K562 (cell line): ENCODE measurements at regions not wholly inside any gene's neighbourhood (a gene's known extent, or its start where the extent isn't known, plus 50 kb on each side); places are given as distances from the start of the nearest gene placed in this dataset.

Experiments used
- ATAC-seq: fragments of 200-7000 bp; cut with Tn5 transposase; 3 replicates; pipeline ENCODE4 v1.9.1; 2020; ENCODE audit warnings: moderate library complexity
- BruUV-seq: library from RNA; stranded (reverse); fragments of 400-500 nt; replicated peaks from 2 replicates; lab custom pipeline; 2021; lab: Mats Ljungman, UMichigan
- CTCF ChIA-PET: fragments of 300-600 bp; formaldehyde crosslinking; extraction: SDS; loops from one replicate; lab custom pipeline; 2021; ENCODE audit warnings: low intra/inter-chr PET ratio; lab: Yijun Ruan, JAX
- POLR2A ChIA-PET: fragments of 300-600, 350-650 bp; sonication (Branson Sonifier 250); formaldehyde crosslinking; extraction: SDS; loops from one replicate; lab custom pipeline; 2021; ENCODE audit warnings: antibody characterized with exemption, inconsistent platforms; lab: Yijun Ruan, JAX
- DNase-seq, 4 experiments: peaks; one replicate each; pipeline versions ENCODE4 v3.0.0 to v3.0.0-alpha.2; 2011 to 2018; ENCODE audit warnings: low spot score in 3 of 4, mixed read lengths in 3 of 4; ENCODE audit errors: extremely low read depth in 1 of 4
- FAIRE-seq: peaks from 2 replicates; lab custom pipeline; 2011; peaks lifted over from hg19 to GRCh38; lab: Jason Lieb, UNC
- H2AFZ ChIP-seq: 2 replicates; pipeline ENCODE4 v1.6.0; 2011; ENCODE audit warnings: low read depth, low read length, control low read depth, inconsistent platforms
- H3K27ac ChIP-seq: fragments of 200-600 bp; 3 replicates; pipeline ENCODE4 v1.8.0; 2011; ENCODE audit warnings: low read depth, mild to moderate bottlenecking, control low read depth, inconsistent platforms, low read length, moderate library complexity, mixed read lengths; ENCODE audit errors: extremely low read depth
- H3K27me3 ChIP-seq, 2 experiments: fragments of 300-600 bp in 1 of 2; 2 replicates in 1 of 2; 3 replicates in 1 of 2; pipeline versions ENCODE4 v1.6.0 to v1.8.0; 2011; ENCODE audit warnings: inconsistent platforms in 2 of 2, low read length in 2 of 2, mild to moderate bottlenecking in 1 of 2, mixed read lengths in 1 of 2, moderate library complexity in 1 of 2; ENCODE audit not compliant: control insufficient read depth in 2 of 2, insufficient read depth in 2 of 2
- H3K36me3 ChIP-seq: fragments of 300-600 bp; 3 replicates; pipeline ENCODE4 v1.8.0; 2011; ENCODE audit warnings: mild to moderate bottlenecking, low read length, inconsistent platforms; ENCODE audit not compliant: control insufficient read depth, insufficient read depth
- H3K4me1 ChIP-seq, 2 experiments: fragments of 200-600 bp in 1 of 2; replicated peaks in 1 of 2; 2 replicates in 1 of 2; 3 replicates in 1 of 2; pipeline versions ENCODE4 v1.5.1 to v1.8.0; 2011; ENCODE audit warnings: inconsistent platforms in 2 of 2, low read length in 2 of 2, mild to moderate bottlenecking in 1 of 2, mixed read lengths in 1 of 2, moderate library complexity in 1 of 2; ENCODE audit not compliant: control insufficient read depth in 2 of 2, insufficient read depth in 2 of 2
- H3K4me2 ChIP-seq: 2 replicates; pipeline ENCODE4 v1.6.1; 2011; ENCODE audit warnings: low read length, control low read depth, inconsistent platforms, mixed read lengths; ENCODE audit not compliant: insufficient read depth
- H3K4me3 ChIP-seq: fragments of 200-600 bp; sonication (generic), shearing (Covaris generic); 2 replicates; pipeline ENCODE4 v1.5.1; 2016; ENCODE audit warnings: control low read depth, inconsistent platforms
- H3K79me2 ChIP-seq: fragments of 200-600 bp; 3 replicates; pipeline ENCODE4 v1.8.0; 2011; ENCODE audit warnings: low read length, inconsistent platforms; ENCODE audit not compliant: control insufficient read depth, insufficient read depth
- H3K9ac ChIP-seq, 2 experiments: 2 replicates each; pipeline versions ENCODE4 v1.6.0 to v1.6.1; 2011; ENCODE audit warnings: low read depth in 2 of 2, low read length in 2 of 2, control low read depth in 1 of 2, inconsistent platforms in 1 of 2, mild to moderate bottlenecking in 1 of 2, mixed read lengths in 1 of 2; ENCODE audit not compliant: insufficient read depth in 1 of 2
- H3K9me1 ChIP-seq: one replicate; pipeline ENCODE4 v1.6.0; 2011; ENCODE audit warnings: inconsistent platforms, mild to moderate bottlenecking, low read length, moderate library complexity; ENCODE audit not compliant: control insufficient read depth, insufficient read depth
- H3K9me3 ChIP-seq: replicated peaks from 2 replicates; pipeline ENCODE4 v1.5.1; 2011; ENCODE audit warnings: low read depth, low read length, inconsistent platforms; ENCODE audit not compliant: control insufficient read depth, insufficient read depth
- H4K20me1 ChIP-seq: replicated peaks from 2 replicates; pipeline ENCODE4 v1.6.1; 2011; ENCODE audit warnings: low read length, inconsistent platforms, mixed read lengths; ENCODE audit not compliant: control insufficient read depth, insufficient read depth
- CAMTA2 ChIP-seq: fragments of 250-450 bp; sonication (Bioruptor Pico); conservative IDR thresholded peaks from 2 replicates; pipeline ENCODE4 v1.5.1; 2022
- CBX2 ChIP-seq: fragments of 200-600 bp; sonication (generic); IDR thresholded peaks from one replicate; pipeline ENCODE4 v1.6.1; 2012; ENCODE audit warnings: mild to moderate bottlenecking, low read length, inconsistent platforms; ENCODE audit not compliant: insufficient read depth, poor library complexity, severe bottlenecking
- DPF2 ChIP-seq: fragments of 450-650 bp; IDR thresholded peaks from 2 replicates; pipeline ENCODE4 v1.6.1; 2016
- ELF1 ChIP-seq: fragments of 200-800 bp; sonication (Bioruptor generic); IDR thresholded peaks from 2 replicates; pipeline ENCODE4 v1.6.1; 2016; ENCODE audit warnings: missing genetic modification characterization, missing compliant biosample characterization
- FUS ChIP-seq: fragments of 200-400 bp; formaldehyde crosslinking; optimal IDR thresholded peaks from 2 replicates; pipeline ENCODE3; 2017; ENCODE audit warnings: low read depth, low read length
- MCM5 ChIP-seq: fragments of 450-650 bp; IDR thresholded peaks from 2 replicates; pipeline ENCODE4 v1.6.1; 2016; ENCODE audit warnings: low read depth
- MCM7 ChIP-seq, 2 experiments: fragments of 450-650 bp; IDR thresholded peaks; 2 replicates each; pipeline ENCODE4 v1.6.1; 2016 to 2018
- RBM39 ChIP-seq: fragments of 200-400 bp; formaldehyde crosslinking; optimal IDR thresholded peaks from 2 replicates; pipeline ENCODE3; 2018; ENCODE audit warnings: low read depth, low read length
- SIX5 ChIP-seq, 2 experiments: IDR thresholded peaks; 2 replicates each; pipeline ENCODE4 v1.6.1; 2011; ENCODE audit warnings: low read length in 2 of 2, borderline replicate concordance in 1 of 2, low read depth in 1 of 2, mild to moderate bottlenecking in 1 of 2, moderate library complexity in 1 of 2; ENCODE audit not compliant: insufficient read depth in 1 of 2
- WGBS: fragments of 100-300 bp; shearing (Covaris generic); methylation state at CpG from one replicate; pipeline ENCODE4 v1.1.6; 2016; ENCODE audit warnings: low coverage, mixed read lengths; ENCODE audit not compliant: insufficient coverage; ENCODE audit errors: missing lambda C conversion rate; 5-methylcytosine and 5-hydroxymethylcytosine counted together
- in situ Hi-C: fragments of 300-500 bp; cut with MboI; formaldehyde crosslinking; loops from 4 replicates; pipeline ENCODE4 v1.15.0; 2018; ENCODE audit warnings: inconsistent platforms, mixed read lengths
- intact Hi-C: fragments of 100-400 bp; cut with micrococcal nuclease; formaldehyde crosslinking; loops from 2 replicates; pipeline ENCODE4 v1.14.2; 2022
- TF ChIP-seq, protein P1 (sequence below): fragments of 250-450 bp; sonication (Bioruptor Pico); IDR thresholded peaks from 2 replicates; pipeline ENCODE4 v1.5.0; 2021
- TF ChIP-seq, protein P2 (sequence below): fragments of 250-450 bp; sonication (Bioruptor Pico); IDR thresholded peaks from 2 replicates; pipeline ENCODE4 v1.4.0; 2020; ENCODE audit warnings: mild to moderate bottlenecking, moderate library complexity, borderline replicate concordance
- TF ChIP-seq, protein P3 (sequence below): IDR thresholded peaks from 2 replicates; pipeline ENCODE4 v1.6.1; 2011; ENCODE audit warnings: borderline replicate concordance, low read depth, mild to moderate bottlenecking, moderate library complexity, low read length; ENCODE audit not compliant: insufficient read depth, poor library complexity, severe bottlenecking
- TF ChIP-seq, protein P4 (sequence below): fragments of 250-450 bp; sonication (Bioruptor Pico); IDR thresholded peaks from 2 replicates; pipeline ENCODE4 v1.6.1; 2021; ENCODE audit warnings: mild to moderate bottlenecking

GRCh38 chr2:125386074-125386473 is 1269.9 kb upstream of the GYPC start:
- DNase-seq = no peak
- Histone ChIP-seq H3K79me2 (no peaks in the 10 kb centered on the region), H3K27me3 (no peaks in the 10 kb centered on the region), H3K36me3 (no peaks in the 10 kb centered on the region), H3K4me1 (no peaks in the 10 kb centered on the region), H3K9ac (no peak overlapping the region), H3K4me2 (no peak overlapping the region), H4K20me1 (no peaks in the 10 kb centered on the region), H2AFZ (no peak overlapping the region)
- FAIRE-seq = no peak
- in situ Hi-C loops (no loop called here), intact Hi-C loops (no loop called here)
- CTCF ChIA-PET = no interaction called here
- no TSS peak for BruUV-seq
- TF ChIP-seq SIX5 (IDR thresholded peaks at IDR 0.05; ENCODE audit: borderline replicate concordance in 1 of 2, insufficient read depth in 1 of 2, low read depth in 1 of 2, low read length in 2 of 2) (no peak), RBM39 (no peak), CBX2 (no peak), CAMTA2 (CRISPR knock-in tag) (no peak), MCM5 (no peak), MCM7 (IDR thresholded peaks at IDR 0.05) (no peak), DPF2 (no peak), FUS (no peak), ELF1 (tag) (no peak)
- TF ChIP-seq, protein P1, sequence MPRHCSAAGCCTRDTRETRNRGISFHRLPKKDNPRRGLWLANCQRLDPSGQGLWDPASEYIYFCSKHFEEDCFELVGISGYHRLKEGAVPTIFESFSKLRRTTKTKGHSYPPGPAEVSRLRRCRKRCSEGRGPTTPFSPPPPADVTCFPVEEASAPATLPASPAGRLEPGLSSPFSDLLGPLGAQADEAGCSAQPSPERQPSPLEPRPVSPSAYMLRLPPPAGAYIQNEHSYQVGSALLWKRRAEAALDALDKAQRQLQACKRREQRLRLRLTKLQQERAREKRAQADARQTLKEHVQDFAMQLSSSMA (CRISPR knock-in tag) = no peak
- TF ChIP-seq, protein P2, sequence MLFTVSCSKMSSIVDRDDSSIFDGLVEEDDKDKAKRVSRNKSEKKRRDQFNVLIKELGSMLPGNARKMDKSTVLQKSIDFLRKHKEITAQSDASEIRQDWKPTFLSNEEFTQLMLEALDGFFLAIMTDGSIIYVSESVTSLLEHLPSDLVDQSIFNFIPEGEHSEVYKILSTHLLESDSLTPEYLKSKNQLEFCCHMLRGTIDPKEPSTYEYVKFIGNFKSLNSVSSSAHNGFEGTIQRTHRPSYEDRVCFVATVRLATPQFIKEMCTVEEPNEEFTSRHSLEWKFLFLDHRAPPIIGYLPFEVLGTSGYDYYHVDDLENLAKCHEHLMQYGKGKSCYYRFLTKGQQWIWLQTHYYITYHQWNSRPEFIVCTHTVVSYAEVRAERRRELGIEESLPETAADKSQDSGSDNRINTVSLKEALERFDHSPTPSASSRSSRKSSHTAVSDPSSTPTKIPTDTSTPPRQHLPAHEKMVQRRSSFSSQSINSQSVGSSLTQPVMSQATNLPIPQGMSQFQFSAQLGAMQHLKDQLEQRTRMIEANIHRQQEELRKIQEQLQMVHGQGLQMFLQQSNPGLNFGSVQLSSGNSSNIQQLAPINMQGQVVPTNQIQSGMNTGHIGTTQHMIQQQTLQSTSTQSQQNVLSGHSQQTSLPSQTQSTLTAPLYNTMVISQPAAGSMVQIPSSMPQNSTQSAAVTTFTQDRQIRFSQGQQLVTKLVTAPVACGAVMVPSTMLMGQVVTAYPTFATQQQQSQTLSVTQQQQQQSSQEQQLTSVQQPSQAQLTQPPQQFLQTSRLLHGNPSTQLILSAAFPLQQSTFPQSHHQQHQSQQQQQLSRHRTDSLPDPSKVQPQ (CRISPR knock-in tag) = no peak
- TF ChIP-seq, protein P3, sequence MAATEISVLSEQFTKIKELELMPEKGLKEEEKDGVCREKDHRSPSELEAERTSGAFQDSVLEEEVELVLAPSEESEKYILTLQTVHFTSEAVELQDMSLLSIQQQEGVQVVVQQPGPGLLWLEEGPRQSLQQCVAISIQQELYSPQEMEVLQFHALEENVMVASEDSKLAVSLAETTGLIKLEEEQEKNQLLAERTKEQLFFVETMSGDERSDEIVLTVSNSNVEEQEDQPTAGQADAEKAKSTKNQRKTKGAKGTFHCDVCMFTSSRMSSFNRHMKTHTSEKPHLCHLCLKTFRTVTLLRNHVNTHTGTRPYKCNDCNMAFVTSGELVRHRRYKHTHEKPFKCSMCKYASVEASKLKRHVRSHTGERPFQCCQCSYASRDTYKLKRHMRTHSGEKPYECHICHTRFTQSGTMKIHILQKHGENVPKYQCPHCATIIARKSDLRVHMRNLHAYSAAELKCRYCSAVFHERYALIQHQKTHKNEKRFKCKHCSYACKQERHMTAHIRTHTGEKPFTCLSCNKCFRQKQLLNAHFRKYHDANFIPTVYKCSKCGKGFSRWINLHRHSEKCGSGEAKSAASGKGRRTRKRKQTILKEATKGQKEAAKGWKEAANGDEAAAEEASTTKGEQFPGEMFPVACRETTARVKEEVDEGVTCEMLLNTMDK = no peak
- TF ChIP-seq, protein P4, sequence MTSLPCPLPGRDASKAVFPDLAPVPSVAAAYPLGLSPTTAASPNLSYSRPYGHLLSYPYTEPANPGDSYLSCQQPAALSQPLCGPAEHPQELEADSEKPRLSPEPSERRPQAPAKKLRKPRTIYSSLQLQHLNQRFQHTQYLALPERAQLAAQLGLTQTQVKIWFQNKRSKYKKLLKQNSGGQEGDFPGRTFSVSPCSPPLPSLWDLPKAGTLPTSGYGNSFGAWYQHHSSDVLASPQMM = no peak
- TF ChIP-seq, all 486 proteins: peak for 0
- H3K9me3 ChIP-seq = no peaks in the 10 kb centered on the region
- no peak overlapping the region for H3K27ac ChIP-seq
- ATAC-seq = no peak
- POLR2A ChIA-PET = no interaction called here
- WGBS = 0% methylated on average over 7 of the region's 7 CpGs
- H3K9me1 ChIP-seq = no peaks in the 10 kb centered on the region
- H3K4me3 ChIP-seq = no peak overlapping the region
